Smooth muscle cell (in vitro differentiated cells): ENCODE measurements at regions not wholly inside any gene's neighbourhood (a gene's known extent, or its start where the extent isn't known, plus 50 kb on each side); places are given as distances from the start of the nearest gene placed in this dataset.

Source experiments
- DNase-seq: peaks from one replicate; lab custom pipeline; 2025; ENCODE audit not compliant: unreplicated experiment; lab: John Stamatoyannopoulos, UW
- H2AFZ ChIP-seq: fragments of 200-600 bp; sonication (generic); 2 replicates; pipeline ENCODE4 v1.6.0; 2016; ENCODE audit warnings: antibody characterized with exemption, low read depth, mild to moderate bottlenecking
- H3F3A ChIP-seq: fragments of 200-600 bp; sonication (generic); 2 replicates; pipeline ENCODE4 v1.6.0; 2017; ENCODE audit warnings: antibody characterized with exemption, low read depth
- H3K27ac ChIP-seq: fragments of 200-600 bp; sonication (generic); 2 replicates; pipeline ENCODE4 v1.5.1; 2016; ENCODE audit warnings: low read depth, mild to moderate bottlenecking
- H3K27me3 ChIP-seq: fragments of 200-600 bp; sonication (generic); 2 replicates; pipeline ENCODE4 v1.6.1; 2016; ENCODE audit warnings: low read depth, mild to moderate bottlenecking
- H3K36me3 ChIP-seq: fragments of 200-600 bp; sonication (generic); 2 replicates; pipeline ENCODE4 v1.5.1; 2016; ENCODE audit warnings: low read depth
- H3K4me1 ChIP-seq: fragments of 200-600 bp; sonication (generic); 2 replicates; pipeline ENCODE4 v1.5.1; 2016; ENCODE audit warnings: low read depth
- H3K4me2 ChIP-seq: fragments of 200-600 bp; sonication (generic); 2 replicates; pipeline ENCODE4 v1.6.0; 2016; ENCODE audit warnings: mild to moderate bottlenecking
- H3K4me3 ChIP-seq: fragments of 200-600 bp; sonication (generic); 2 replicates; pipeline ENCODE4 v1.5.1; 2016; ENCODE audit warnings: mild to moderate bottlenecking
- H3K79me2 ChIP-seq: fragments of 200-600 bp; sonication (generic); 2 replicates; pipeline ENCODE4 v1.6.0; 2016; ENCODE audit warnings: low read depth, mild to moderate bottlenecking
- H3K9ac ChIP-seq: fragments of 200-600 bp; sonication (generic); 2 replicates; pipeline ENCODE4 v1.6.0; 2016; ENCODE audit warnings: low read depth
- H3K9me3 ChIP-seq: fragments of 200-600 bp; sonication (generic); replicated peaks from 2 replicates; pipeline ENCODE4 v1.5.1; 2016; ENCODE audit warnings: low read depth
- H4K20me1 ChIP-seq: fragments of 200-600 bp; sonication (generic); 2 replicates; pipeline ENCODE4 v1.6.0; 2016; ENCODE audit warnings: low read depth
- WGBS: methylation state at CpG from one replicate; pipeline ENCODE4 v1.1.7; 2016; ENCODE audit warnings: low lambda C conversion rate; 5-methylcytosine and 5-hydroxymethylcytosine counted together
- TF ChIP-seq, protein P1 (sequence below): fragments of 200-600 bp; sonication (generic); IDR thresholded peaks from 2 replicates; pipeline ENCODE4 v1.5.1; 2017; ENCODE audit warnings: borderline replicate concordance, mild to moderate bottlenecking, antibody characterized with exemption; ENCODE audit not compliant: insufficient read depth, poor library complexity, severe bottlenecking

DNA sequence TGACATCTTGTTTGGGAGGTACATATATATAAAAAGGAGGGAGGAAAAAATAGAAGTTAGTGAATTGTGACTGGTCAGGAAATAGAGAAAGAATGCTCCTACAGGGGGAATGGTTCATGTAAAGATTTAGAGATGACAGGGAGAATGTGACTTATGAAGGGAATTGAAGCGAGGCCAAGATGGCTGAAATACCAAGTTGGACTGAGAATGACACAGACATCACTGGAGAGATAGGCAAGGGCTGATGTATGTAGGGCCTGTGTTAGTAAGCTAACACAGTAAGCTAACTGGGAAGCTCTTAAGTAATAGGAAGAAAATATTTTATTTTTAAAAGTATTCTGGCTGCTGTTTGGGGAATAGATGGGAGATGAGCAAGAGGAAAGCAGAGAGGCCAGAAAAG lies 286.3 kb downstream of the NNT start:
- Histone ChIP-seq H3K27me3 (no peaks in the 10 kb centered on the region), H3K4me2 (no peak overlapping the region), H3K27ac (no peak overlapping the region), H3K9ac (no peak overlapping the region), H3K4me3 (no peak overlapping the region), H3K79me2 (no peaks in the 10 kb centered on the region), H3K9me3 (no peaks in the 10 kb centered on the region), H3F3A (no peaks in the 10 kb centered on the region), H3K4me1 (no peaks in the 10 kb centered on the region), H3K36me3 (no peaks in the 10 kb centered on the region), H4K20me1 (no peaks in the 10 kb centered on the region), H2AFZ (no peak overlapping the region)
- TF ChIP-seq, protein P1, sequence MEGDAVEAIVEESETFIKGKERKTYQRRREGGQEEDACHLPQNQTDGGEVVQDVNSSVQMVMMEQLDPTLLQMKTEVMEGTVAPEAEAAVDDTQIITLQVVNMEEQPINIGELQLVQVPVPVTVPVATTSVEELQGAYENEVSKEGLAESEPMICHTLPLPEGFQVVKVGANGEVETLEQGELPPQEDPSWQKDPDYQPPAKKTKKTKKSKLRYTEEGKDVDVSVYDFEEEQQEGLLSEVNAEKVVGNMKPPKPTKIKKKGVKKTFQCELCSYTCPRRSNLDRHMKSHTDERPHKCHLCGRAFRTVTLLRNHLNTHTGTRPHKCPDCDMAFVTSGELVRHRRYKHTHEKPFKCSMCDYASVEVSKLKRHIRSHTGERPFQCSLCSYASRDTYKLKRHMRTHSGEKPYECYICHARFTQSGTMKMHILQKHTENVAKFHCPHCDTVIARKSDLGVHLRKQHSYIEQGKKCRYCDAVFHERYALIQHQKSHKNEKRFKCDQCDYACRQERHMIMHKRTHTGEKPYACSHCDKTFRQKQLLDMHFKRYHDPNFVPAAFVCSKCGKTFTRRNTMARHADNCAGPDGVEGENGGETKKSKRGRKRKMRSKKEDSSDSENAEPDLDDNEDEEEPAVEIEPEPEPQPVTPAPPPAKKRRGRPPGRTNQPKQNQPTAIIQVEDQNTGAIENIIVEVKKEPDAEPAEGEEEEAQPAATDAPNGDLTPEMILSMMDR: no peak
- no peak for DNase-seq
- 70% methylated on average over 1 of the region's 1 CpG for WGBS

DNA sequence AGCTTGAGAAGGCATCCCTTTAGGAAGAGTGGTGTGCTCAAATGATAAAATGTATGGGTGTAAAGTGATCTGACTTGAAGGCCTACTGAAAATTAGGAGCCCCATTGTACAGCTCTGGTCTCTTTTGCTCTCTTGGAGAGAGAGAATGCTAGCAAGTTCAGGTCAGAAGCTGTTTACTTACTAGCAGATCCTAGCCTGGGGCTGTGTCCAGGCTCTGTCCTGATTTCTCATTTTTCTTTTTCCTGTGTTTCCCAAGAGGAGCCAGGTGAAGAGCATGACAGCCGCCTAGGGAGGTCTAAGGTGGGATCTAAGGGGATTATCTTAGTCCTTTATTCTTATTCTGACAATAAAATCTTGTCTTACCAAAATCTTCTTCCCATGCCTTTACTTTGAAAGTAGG lies 272.8 kb downstream of the NNT start:
- Histone ChIP-seq H3K4me2 (no peak overlapping the region), H3K27ac (no peak overlapping the region), H3K79me2 (no peaks in the 10 kb centered on the region), H3K4me3 (no peak overlapping the region), H2AFZ (no peak overlapping the region), H3F3A (no peaks in the 10 kb centered on the region), H3K9ac (no peak overlapping the region), H3K9me3 (no peaks in the 10 kb centered on the region), H4K20me1 (no peaks in the 10 kb centered on the region), H3K4me1 (no peaks in the 10 kb centered on the region), H3K36me3 (no peaks in the 10 kb centered on the region), H3K27me3 (no peaks in the 10 kb centered on the region)
- no peak for DNase-seq
- TF ChIP-seq, protein P1: no peak
- WGBS: 100% methylated on average over 1 of the region's 1 CpG

DNA sequence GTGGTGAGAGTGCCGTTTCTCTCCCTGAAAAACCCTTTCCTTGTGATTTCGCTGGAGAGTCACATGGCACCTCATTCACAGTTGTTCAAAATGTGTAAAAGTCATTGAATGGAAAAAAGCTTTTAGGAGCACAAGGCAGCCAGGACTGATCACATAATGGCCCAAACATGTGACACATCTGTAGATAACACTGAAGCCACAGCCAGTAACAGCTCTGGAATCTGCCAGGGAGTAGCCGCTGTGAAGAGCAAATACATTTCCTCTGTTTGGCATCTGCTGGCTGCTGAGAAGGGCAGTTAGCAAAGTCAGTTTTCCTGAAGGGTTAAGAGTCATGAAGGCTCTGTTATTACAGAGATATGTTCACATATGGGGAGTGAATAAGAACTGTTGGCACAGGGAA lies 271.8 kb downstream of the NNT start:
- Histone ChIP-seq H3K9me3 (no peaks in the 10 kb centered on the region), H2AFZ (peak overlapping the region; percentile 67), H3K36me3 (no peaks in the 10 kb centered on the region), H3F3A (no peaks in the 10 kb centered on the region), H4K20me1 (no peaks in the 10 kb centered on the region), H3K79me2 (no peaks in the 10 kb centered on the region), H3K9ac (no peak overlapping the region), H3K4me3 (no peak overlapping the region), H3K27me3 (no peaks in the 10 kb centered on the region), H3K27ac (peak overlapping the region; percentile 6), H3K4me1 (no peaks in the 10 kb centered on the region), H3K4me2 (peak overlapping the region; percentile 20)
- 28% methylated on average over 3 of the region's 3 CpGs for WGBS
- TF ChIP-seq, protein P1: no peak
- no peak for DNase-seq

DNA sequence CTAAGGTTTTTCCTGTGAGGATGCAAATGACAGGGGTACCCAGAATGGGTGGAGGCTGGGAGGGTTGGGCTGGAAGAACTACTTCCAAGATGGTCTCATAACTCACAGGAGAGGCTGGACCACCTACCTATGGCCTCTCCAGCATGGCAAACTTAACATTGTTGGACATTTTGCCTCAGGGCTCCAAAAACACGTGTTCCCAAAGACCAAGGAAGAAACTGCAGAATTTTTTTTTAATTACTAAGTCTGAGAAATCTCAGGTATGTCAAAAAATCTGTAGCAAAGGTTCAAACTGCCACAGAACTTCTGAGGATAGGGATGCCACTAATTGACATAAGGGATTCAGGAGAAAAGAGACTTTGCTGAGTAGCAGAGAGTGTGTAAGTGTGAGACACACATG lies 270.8 kb downstream of the NNT start:
- no peak overlapping the region for H3K27ac ChIP-seq
- DNase-seq: no peak
- no peaks in the 10 kb centered on the region for H3F3A ChIP-seq
- H3K36me3 ChIP-seq: no peaks in the 10 kb centered on the region
- H3K4me2 ChIP-seq: no peak overlapping the region
- no peaks in the 10 kb centered on the region for H3K4me1 ChIP-seq
- H3K9ac ChIP-seq: no peak overlapping the region
- no peaks in the 10 kb centered on the region for H3K9me3 ChIP-seq
- H4K20me1 ChIP-seq: no peaks in the 10 kb centered on the region
- TF ChIP-seq, protein P1: no peak
- H3K79me2 ChIP-seq: no peaks in the 10 kb centered on the region
- 79% methylated on average over 1 of the region's 1 CpG for WGBS
- no peaks in the 10 kb centered on the region for H3K27me3 ChIP-seq
- H2AFZ ChIP-seq: no peak overlapping the region
- no peak overlapping the region for H3K4me3 ChIP-seq
